ENCODE measurements at regions not wholly inside any gene's neighbourhood (a gene's known extent, or its start where the extent isn't known, plus 50 kb on each side); places are given as distances from the start of the nearest gene placed in this dataset.

DNA sequence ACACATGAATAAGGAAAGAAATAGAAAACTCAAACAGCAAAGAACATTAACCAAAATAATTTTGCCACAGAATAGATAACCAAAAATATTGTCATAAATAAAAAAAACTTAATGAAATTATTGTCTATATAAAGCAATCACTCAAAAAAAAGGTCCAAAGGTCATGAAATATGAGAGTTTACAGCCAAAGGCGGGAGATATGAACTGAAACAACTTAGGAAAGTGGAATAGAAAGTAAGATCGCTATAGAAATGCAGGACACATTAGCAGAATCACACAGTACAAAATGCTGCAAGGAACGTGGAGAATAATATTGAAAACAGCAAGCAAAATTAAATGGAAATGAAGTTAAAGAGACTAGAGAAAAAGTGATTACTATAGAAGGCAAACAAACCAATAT lies 375.0 kb upstream of the ARHGEF26 start:
- no peak for TF ChIP-seq POLR2A (IDR thresholded peaks at IDR 0.05)
- TF ChIP-seq CTCF (IDR thresholded peaks at IDR 0.05), result no peak
